ENCODE measurements at regions not wholly inside any gene's neighbourhood (a gene's known extent, or its start where the extent isn't known, plus 50 kb on each side); places are given as distances from the start of the nearest gene placed in this dataset.

DNA sequence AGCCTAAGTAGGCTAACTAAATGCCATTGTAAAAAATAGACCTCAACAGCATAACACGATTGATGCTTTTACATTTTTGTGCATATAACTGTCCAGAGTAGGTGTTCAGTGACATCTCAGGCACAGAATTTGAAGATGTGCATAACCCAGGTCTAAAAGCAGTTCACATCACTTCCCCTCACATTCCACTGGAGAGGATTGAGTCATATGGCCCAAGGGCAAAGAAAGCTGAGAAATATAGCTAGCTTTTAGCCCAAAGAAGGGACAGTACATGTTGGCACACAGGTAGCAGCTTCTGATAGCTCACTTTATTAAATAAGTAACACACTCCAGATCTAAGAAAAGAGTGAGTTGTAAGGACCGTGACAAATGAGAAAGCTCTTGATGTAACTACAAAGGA lies 2259.5 kb upstream of the WWC1 start:
- no peak for ATAC-seq
- no peak for DNase-seq
- Mint-ChIP-seq H3K27me3 (no peaks in the 10 kb centered on the region), H3K4me1 (no peaks in the 10 kb centered on the region), H3K4me3 (no peak overlapping the region), H3K27ac (no peak overlapping the region), H3K36me3 (no peaks in the 10 kb centered on the region), H3K9me3 (peaks cover 0 to 7% (median 2%) of the 10 kb centered on the region in 11 donors)
- H3K4me1 ChIP-seq (ENCODE audit: control insufficient read depth in 2 of 2, insufficient read depth in 2 of 2, low read length in 2 of 2), result no peaks in the 10 kb centered on the region
- H3K4me3 ChIP-seq (ENCODE audit: low read length), result no peak overlapping the region
- no peaks in the 10 kb centered on the region for H3K9me3 ChIP-seq (ENCODE audit: control insufficient read depth in 2 of 3, low read length in 3 of 3)
- H3K27ac ChIP-seq (ENCODE audit: low read depth, low read length), result no peak overlapping the region
- intact Hi-C loops (cut with micrococcal nuclease), result no loop called here
- CTCF ChIA-PET, result no interaction called here
- H3K27me3 ChIP-seq (ENCODE audit: control insufficient read depth in 2 of 2, insufficient read depth in 2 of 2, low read length in 2 of 2), result no peaks in the 10 kb centered on the region
- H3K36me3 ChIP-seq (ENCODE audit: control insufficient read depth in 2 of 3, insufficient read depth in 3 of 3, low read length in 3 of 3), result no peaks in the 10 kb centered on the region
- POLR2A ChIA-PET, result no interaction called here

GRCh38 chr5:166032601-166033000 lies 2258.8 kb upstream of the WWC1 start:
- intact Hi-C loops (cut with micrococcal nuclease), result no loop called here
- H3K9me3 Mint-ChIP-seq, result peaks cover 0 to 10% (median 4%) of the 10 kb centered on the region in 11 donors
- H3K4me3 ChIP-seq (ENCODE audit: low read length), result no peak overlapping the region
- CTCF ChIA-PET, result no interaction called here
- H3K9me3 ChIP-seq (ENCODE audit: control insufficient read depth in 2 of 3, low read length in 3 of 3), result no peaks in the 10 kb centered on the region
- no peak overlapping the region for H3K27ac Mint-ChIP-seq
- no peaks in the 10 kb centered on the region for H3K27me3 ChIP-seq (ENCODE audit: control insufficient read depth in 2 of 2, insufficient read depth in 2 of 2, low read length in 2 of 2)
- H3K36me3 ChIP-seq (ENCODE audit: control insufficient read depth in 2 of 3, insufficient read depth in 3 of 3, low read length in 3 of 3), result no peaks in the 10 kb centered on the region
- ATAC-seq (no peak), DNase-seq (no peak)
- H3K27me3 Mint-ChIP-seq, result no peaks in the 10 kb centered on the region
- no peak overlapping the region for H3K27ac ChIP-seq (ENCODE audit: low read depth, low read length)
- POLR2A ChIA-PET, result no interaction called here
- no peaks in the 10 kb centered on the region for H3K4me1 Mint-ChIP-seq
- no peaks in the 10 kb centered on the region for H3K4me1 ChIP-seq (ENCODE audit: control insufficient read depth in 2 of 2, insufficient read depth in 2 of 2, low read length in 2 of 2)
- H3K36me3 Mint-ChIP-seq, result no peaks in the 10 kb centered on the region
- no peak overlapping the region for H3K4me3 Mint-ChIP-seq

DNA sequence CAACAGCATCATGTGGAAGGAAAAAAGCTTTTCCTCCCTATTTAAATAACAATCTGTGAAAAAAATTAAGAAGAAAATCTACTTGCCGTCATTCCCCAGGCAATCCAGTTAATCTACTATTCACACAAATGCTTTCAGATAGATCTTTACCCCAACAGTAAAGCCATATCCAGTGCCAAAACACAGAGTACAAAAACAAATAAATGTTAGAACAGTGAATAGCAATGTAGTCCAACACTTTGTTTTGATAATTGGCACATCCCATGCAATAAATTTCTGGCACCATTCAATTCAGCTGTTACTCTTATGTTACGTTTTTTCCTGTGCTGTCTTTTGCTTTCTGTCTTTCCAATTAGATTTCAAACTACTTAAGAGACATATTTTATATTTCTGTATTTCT lies 2245.5 kb upstream of the WWC1 start:
- no peak overlapping the region for H3K27ac Mint-ChIP-seq
- ATAC-seq, result no peak
- Histone ChIP-seq H3K4me3 (ENCODE audit: low read length) (no peak overlapping the region), H3K9me3 (ENCODE audit: control insufficient read depth in 2 of 3, low read length in 3 of 3) (peaks cover 0 to 7% (median 0%) of the 10 kb centered on the region in 3 experiments), H3K27me3 (ENCODE audit: control insufficient read depth in 2 of 2, insufficient read depth in 2 of 2, low read length in 2 of 2) (no peaks in the 10 kb centered on the region), H3K4me1 (ENCODE audit: control insufficient read depth in 2 of 2, insufficient read depth in 2 of 2, low read length in 2 of 2) (no peaks in the 10 kb centered on the region), H3K36me3 (ENCODE audit: control insufficient read depth in 2 of 3, insufficient read depth in 3 of 3, low read length in 3 of 3) (no peaks in the 10 kb centered on the region), H3K27ac (ENCODE audit: low read depth, low read length) (no peak overlapping the region)
- no peak overlapping the region for H3K4me3 Mint-ChIP-seq
- intact Hi-C loops (cut with micrococcal nuclease), result no loop called here
- CTCF ChIA-PET, result no interaction called here
- no peaks in the 10 kb centered on the region for H3K27me3 Mint-ChIP-seq
- DNase-seq, result no peak
- H3K9me3 Mint-ChIP-seq, result peaks cover 0 to 17% (median 6%) of the 10 kb centered on the region in 11 donors
- POLR2A ChIA-PET, result no interaction called here
- H3K4me1 Mint-ChIP-seq, result no peaks in the 10 kb centered on the region
- no peaks in the 10 kb centered on the region for H3K36me3 Mint-ChIP-seq

DNA sequence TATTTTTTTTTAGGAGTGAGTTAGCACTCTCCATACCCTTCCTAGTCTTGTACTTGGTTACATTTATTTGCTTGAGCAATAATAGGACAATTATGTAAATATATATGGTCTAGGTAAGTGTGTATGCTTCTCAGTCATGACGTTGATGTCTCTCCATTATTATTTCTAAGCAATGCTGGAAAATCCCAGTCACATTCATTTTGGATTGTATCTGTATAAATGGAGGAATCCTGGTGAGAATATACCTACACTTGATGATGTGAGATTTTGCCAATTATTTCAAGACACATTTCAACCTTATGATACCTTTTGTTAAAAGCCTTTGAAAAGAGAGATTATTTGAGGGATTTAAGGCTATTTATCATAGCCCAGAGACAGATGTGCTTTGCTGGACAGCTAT lies 2244.5 kb upstream of the WWC1 start:
- ChIA-PET CTCF (no interaction called here), POLR2A (no interaction called here)
- no peaks in the 10 kb centered on the region for H3K27me3 ChIP-seq (ENCODE audit: control insufficient read depth in 2 of 2, insufficient read depth in 2 of 2, low read length in 2 of 2)
- no peak overlapping the region for H3K27ac ChIP-seq (ENCODE audit: low read depth, low read length)
- Mint-ChIP-seq H3K27ac (no peak overlapping the region), H3K36me3 (no peaks in the 10 kb centered on the region), H3K9me3 (peaks cover 0 to 14% (median 6%) of the 10 kb centered on the region in 11 donors), H3K4me3 (no peak overlapping the region), H3K4me1 (no peaks in the 10 kb centered on the region), H3K27me3 (no peaks in the 10 kb centered on the region)
- no peak overlapping the region for H3K4me3 ChIP-seq (ENCODE audit: low read length)
- intact Hi-C loops (cut with micrococcal nuclease), result no loop called here
- ATAC-seq, result no peak
- H3K9me3 ChIP-seq (ENCODE audit: control insufficient read depth in 2 of 3, low read length in 3 of 3), result peaks cover 0 to 7% (median 0%) of the 10 kb centered on the region in 3 experiments
- no peaks in the 10 kb centered on the region for H3K4me1 ChIP-seq (ENCODE audit: control insufficient read depth in 2 of 2, insufficient read depth in 2 of 2, low read length in 2 of 2)
- no peaks in the 10 kb centered on the region for H3K36me3 ChIP-seq (ENCODE audit: control insufficient read depth in 2 of 3, insufficient read depth in 3 of 3, low read length in 3 of 3)
- no peak for DNase-seq

- H3K27me3 Mint-ChIP-seq, result no peaks in the 10 kb centered on the region
These were observed 2240.9 kb upstream of the WWC1 start for GRCh38 chr5:166050531-166050930.

GRCh38 chr5:166058660-166059059 lies 2232.8 kb upstream of the WWC1 start:
- no peak overlapping the region for H3K27ac Mint-ChIP-seq
- Histone ChIP-seq H3K27me3 (ENCODE audit: control insufficient read depth in 2 of 2, insufficient read depth in 2 of 2, low read length in 2 of 2) (no peaks in the 10 kb centered on the region), H3K36me3 (ENCODE audit: control insufficient read depth in 2 of 3, insufficient read depth in 3 of 3, low read length in 3 of 3) (no peaks in the 10 kb centered on the region), H3K4me1 (ENCODE audit: control insufficient read depth in 2 of 2, insufficient read depth in 2 of 2, low read length in 2 of 2) (no peaks in the 10 kb centered on the region), H3K4me3 (ENCODE audit: low read length) (no peak overlapping the region), H3K9me3 (ENCODE audit: control insufficient read depth in 2 of 3, low read length in 3 of 3) (no peaks in the 10 kb centered on the region), H3K27ac (ENCODE audit: low read depth, low read length) (no peak overlapping the region)
- ATAC-seq (no peak), DNase-seq (no peak)
- POLR2A ChIA-PET, result no interaction called here
- H3K36me3 Mint-ChIP-seq, result no peaks in the 10 kb centered on the region
- intact Hi-C loops (cut with micrococcal nuclease), result no loop called here
- no peaks in the 10 kb centered on the region for H3K4me1 Mint-ChIP-seq
- H3K9me3 Mint-ChIP-seq, result peaks cover 0 to 14% (median 5%) of the 10 kb centered on the region in 11 donors
- CTCF ChIA-PET, result no interaction called here
- no peaks in the 10 kb centered on the region for H3K27me3 Mint-ChIP-seq
- no peak overlapping the region for H3K4me3 Mint-ChIP-seq

More at GRCh38 chr5:166050531-166050930, 2240.9 kb upstream of the WWC1 start:
- ATAC-seq (no peak), DNase-seq (no peak)
- POLR2A ChIA-PET, result no interaction called here
- intact Hi-C loops (cut with micrococcal nuclease), result no loop called here
- no peak overlapping the region for H3K4me3 ChIP-seq (ENCODE audit: low read length)
- H3K27ac ChIP-seq (ENCODE audit: low read depth, low read length), result no peak overlapping the region
- H3K27me3 ChIP-seq (ENCODE audit: control insufficient read depth in 2 of 2, insufficient read depth in 2 of 2, low read length in 2 of 2), result no peaks in the 10 kb centered on the region
- Mint-ChIP-seq H3K9me3 (peaks cover 2 to 11% (median 7%) of the 10 kb centered on the region in 11 donors), H3K36me3 (no peaks in the 10 kb centered on the region), H3K4me3 (no peak overlapping the region), H3K4me1 (no peaks in the 10 kb centered on the region), H3K27ac (no peak overlapping the region)
- peaks cover 0 to 7% (median 0%) of the 10 kb centered on the region in 3 experiments for H3K9me3 ChIP-seq (ENCODE audit: control insufficient read depth in 2 of 3, low read length in 3 of 3)
- CTCF ChIA-PET, result no interaction called here
- no peaks in the 10 kb centered on the region for H3K36me3 ChIP-seq (ENCODE audit: control insufficient read depth in 2 of 3, insufficient read depth in 3 of 3, low read length in 3 of 3)
- no peaks in the 10 kb centered on the region for H3K4me1 ChIP-seq (ENCODE audit: control insufficient read depth in 2 of 2, insufficient read depth in 2 of 2, low read length in 2 of 2)

- Histone ChIP-seq H3K4me3 (ENCODE audit: low read length) (no peak overlapping the region), H3K27ac (ENCODE audit: low read depth, low read length) (no peak overlapping the region), H3K36me3 (ENCODE audit: control insufficient read depth in 2 of 3, insufficient read depth in 3 of 3, low read length in 3 of 3) (no peaks in the 10 kb centered on the region), H3K27me3 (ENCODE audit: control insufficient read depth in 2 of 2, insufficient read depth in 2 of 2, low read length in 2 of 2) (no peaks in the 10 kb centered on the region), H3K9me3 (ENCODE audit: control insufficient read depth in 2 of 3, low read length in 3 of 3) (no peaks in the 10 kb centered on the region), H3K4me1 (ENCODE audit: control insufficient read depth in 2 of 2, insufficient read depth in 2 of 2, low read length in 2 of 2) (no peaks in the 10 kb centered on the region)
- Mint-ChIP-seq H3K4me1 (no peaks in the 10 kb centered on the region), H3K27me3 (no peaks in the 10 kb centered on the region), H3K4me3 (no peak overlapping the region), H3K9me3 (peaks cover 0 to 10% (median 0%) of the 10 kb centered on the region in 11 donors), H3K36me3 (no peaks in the 10 kb centered on the region), H3K27ac (no peak overlapping the region)
- DNase-seq, result no peak
- ChIA-PET CTCF (no interaction called here), POLR2A (no interaction called here)
- ATAC-seq, result no peak
- intact Hi-C loops (cut with micrococcal nuclease), result no loop called here
These were observed 2229.4 kb upstream of the WWC1 start for GRCh38 chr5:166062094-166062493.

Data from naive thymus-derived CD4-positive, alpha-beta T cell (primary cell).